ENCODE measurements at regions not wholly inside any gene's neighbourhood (a gene's known extent, or its start where the extent isn't known, plus 50 kb on each side); places are given as distances from the start of the nearest gene placed in this dataset.

DNA sequence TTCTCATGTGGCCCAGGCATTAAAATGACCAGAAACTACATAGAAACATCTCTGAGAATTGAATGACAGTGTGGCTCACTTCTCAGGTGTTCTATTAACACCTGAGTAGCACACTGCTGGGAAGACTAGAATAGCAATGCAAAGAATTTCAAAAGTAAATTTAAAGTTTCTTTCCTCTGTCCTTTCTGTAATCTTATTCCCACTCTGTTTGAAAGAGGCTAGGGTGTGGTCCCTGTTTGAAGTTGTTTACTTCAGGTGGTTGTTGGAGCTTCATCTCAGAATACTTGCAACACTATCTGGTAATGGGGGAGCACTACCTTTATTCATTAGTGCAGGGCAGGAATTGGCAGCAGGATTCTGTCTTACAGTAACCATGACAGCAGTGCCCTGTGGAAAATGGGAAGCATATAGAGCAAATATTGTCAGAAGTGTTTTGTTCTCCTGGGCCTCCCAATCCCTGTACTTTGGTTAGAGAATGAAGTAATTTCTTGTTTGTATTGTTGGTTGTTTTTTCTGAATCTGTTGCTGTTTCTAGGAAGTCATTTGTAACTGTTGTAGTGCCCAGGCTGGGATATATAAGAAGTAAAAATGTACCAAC, 1210.2 kb upstream of the ATXN8OS start:
- TF ChIP-seq, protein P1, sequence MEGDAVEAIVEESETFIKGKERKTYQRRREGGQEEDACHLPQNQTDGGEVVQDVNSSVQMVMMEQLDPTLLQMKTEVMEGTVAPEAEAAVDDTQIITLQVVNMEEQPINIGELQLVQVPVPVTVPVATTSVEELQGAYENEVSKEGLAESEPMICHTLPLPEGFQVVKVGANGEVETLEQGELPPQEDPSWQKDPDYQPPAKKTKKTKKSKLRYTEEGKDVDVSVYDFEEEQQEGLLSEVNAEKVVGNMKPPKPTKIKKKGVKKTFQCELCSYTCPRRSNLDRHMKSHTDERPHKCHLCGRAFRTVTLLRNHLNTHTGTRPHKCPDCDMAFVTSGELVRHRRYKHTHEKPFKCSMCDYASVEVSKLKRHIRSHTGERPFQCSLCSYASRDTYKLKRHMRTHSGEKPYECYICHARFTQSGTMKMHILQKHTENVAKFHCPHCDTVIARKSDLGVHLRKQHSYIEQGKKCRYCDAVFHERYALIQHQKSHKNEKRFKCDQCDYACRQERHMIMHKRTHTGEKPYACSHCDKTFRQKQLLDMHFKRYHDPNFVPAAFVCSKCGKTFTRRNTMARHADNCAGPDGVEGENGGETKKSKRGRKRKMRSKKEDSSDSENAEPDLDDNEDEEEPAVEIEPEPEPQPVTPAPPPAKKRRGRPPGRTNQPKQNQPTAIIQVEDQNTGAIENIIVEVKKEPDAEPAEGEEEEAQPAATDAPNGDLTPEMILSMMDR (IDR thresholded peaks at IDR 0.05): no peak
- TF ChIP-seq POLR2A (IDR thresholded peaks at IDR 0.05): no peak

Measured in heart left ventricle (tissue), 13 donors.